Caco-2 (cell line): ENCODE measurements at regions not wholly inside any gene's neighbourhood (a gene's known extent, or its start where the extent isn't known, plus 50 kb on each side); places are given as distances from the start of the nearest gene placed in this dataset.

Experiments
- BruUV-seq: library from RNA; stranded (reverse); fragments of 400-500 nt; replicated peaks from 2 replicates; lab custom pipeline; 2021; lab: Mats Ljungman, UMichigan
- CTCF ChIA-PET: fragments of 300-600 bp; sonication (Branson Sonifier 250); formaldehyde crosslinking; loops from one replicate; lab custom pipeline; 2022; ENCODE audit warnings: antibody characterized with exemption; lab: Charles Lee
- POLR2A ChIA-PET: fragments of 300-600 bp; sonication (Branson Sonifier 250); formaldehyde crosslinking; loops from one replicate; lab custom pipeline; 2022; ENCODE audit warnings: antibody characterized with exemption; lab: Charles Lee
- DNase-seq, 2 experiments: peaks; one replicate each; pipeline versions ENCODE4 v3.0.0 to v3.0.0-alpha.2; 2020 to 2022
- H3K27me3 ChIP-seq: replicated peaks from 2 replicates; pipeline ENCODE4 v1.6.0; 2011; ENCODE audit warnings: low read length; ENCODE audit not compliant: control insufficient read depth, insufficient read depth
- H3K36me3 ChIP-seq: 2 replicates; pipeline ENCODE4 v1.5.1; 2011; ENCODE audit warnings: low read length; ENCODE audit not compliant: control insufficient read depth, insufficient read depth
- H3K4me1 ChIP-seq: fragments of 250-450 bp; sonication (Bioruptor Pico); 2 replicates; pipeline ENCODE4 v1.5.1; 2020; ENCODE audit warnings: mild to moderate bottlenecking
- H3K4me3 ChIP-seq: 2 replicates; pipeline ENCODE4 v1.5.1; 2011; ENCODE audit warnings: low read depth, mild to moderate bottlenecking, control low read depth, low read length
- H3K9me3 ChIP-seq: fragments of 250-450 bp; sonication (Bioruptor Pico); 2 replicates; pipeline ENCODE4 v1.5.1; 2020; ENCODE audit warnings: mild to moderate bottlenecking, moderate library complexity
- H3K27ac Mint-ChIP-seq: one replicate; pipeline ENCODE4 v1.8.0; 2022; ENCODE audit warnings: mixed read lengths; ENCODE audit not compliant: unreplicated experiment
- H3K27me3 Mint-ChIP-seq: one replicate; pipeline ENCODE4 v1.8.0; 2022; ENCODE audit warnings: mixed read lengths; ENCODE audit not compliant: insufficient read depth, unreplicated experiment
- H3K36me3 Mint-ChIP-seq: one replicate; pipeline ENCODE4 v1.8.0; 2022; ENCODE audit warnings: mild to moderate bottlenecking, mixed read lengths; ENCODE audit not compliant: insufficient read depth, unreplicated experiment
- H3K4me1 Mint-ChIP-seq: one replicate; pipeline ENCODE4 v1.8.0; 2022; ENCODE audit warnings: low read depth, mixed read lengths; ENCODE audit not compliant: unreplicated experiment
- H3K4me3 Mint-ChIP-seq: one replicate; pipeline ENCODE4 v1.8.0; 2022; ENCODE audit warnings: mild to moderate bottlenecking, moderate library complexity, mixed read lengths; ENCODE audit not compliant: unreplicated experiment
- H3K9me3 Mint-ChIP-seq: one replicate; pipeline ENCODE4 v1.8.0; 2022; ENCODE audit warnings: mixed read lengths; ENCODE audit not compliant: unreplicated experiment
- CTCF ChIP-seq, 2 experiments: fragments of 200-600 bp in 1 of 2; IDR thresholded peaks; 1 replicate in 1 of 2; 2 replicates in 1 of 2; pipeline versions ENCODE4 v1.5.1 to v1.8.0; 2011 to 2022; ENCODE audit warnings: antibody characterized with exemption in 1 of 2, control low read depth in 1 of 2, inconsistent platforms in 1 of 2, low read depth in 1 of 2, low read length in 1 of 2, mild to moderate bottlenecking in 1 of 2, moderate library complexity in 1 of 2; ENCODE audit not compliant: insufficient read depth in 1 of 2, severe bottlenecking in 1 of 2, unreplicated experiment in 1 of 2
- intact Hi-C: fragments of 100-400 bp; cut with micrococcal nuclease; formaldehyde crosslinking; loops from one replicate; pipeline ENCODE4 v1.10.0; 2022; ENCODE audit not compliant: unreplicated experiment

- CTCF ChIA-PET: no interaction called here
- no peak overlapping the region for H3K4me3 ChIP-seq
- Mint-ChIP-seq H3K36me3 (no peaks in the 10 kb centered on the region), H3K9me3 (no peaks in the 10 kb centered on the region), H3K27ac (no peak overlapping the region), H3K27me3 (peaks cover 9% of the 10 kb centered on the region), H3K4me1 (no peaks in the 10 kb centered on the region), H3K4me3 (no peak overlapping the region)
- TF ChIP-seq CTCF (IDR thresholded peaks at IDR 0.05; ENCODE audit: insufficient read depth in 1 of 2, low read depth in 1 of 2, low read length in 1 of 2, severe bottlenecking in 1 of 2, unreplicated experiment in 1 of 2): no peak
- H3K27me3 ChIP-seq: no peaks in the 10 kb centered on the region
- intact Hi-C loops: no loop called here
- no TSS peak for BruUV-seq
- POLR2A ChIA-PET: no interaction called here
- H3K4me1 ChIP-seq: no peaks in the 10 kb centered on the region
- DNase-seq: no peak
- no peaks in the 10 kb centered on the region for H3K9me3 ChIP-seq
- no peaks in the 10 kb centered on the region for H3K36me3 ChIP-seq
Observed at GRCh38 chr1:14500041-14500440, 98.4 kb upstream of the KAZN start.

DNA sequence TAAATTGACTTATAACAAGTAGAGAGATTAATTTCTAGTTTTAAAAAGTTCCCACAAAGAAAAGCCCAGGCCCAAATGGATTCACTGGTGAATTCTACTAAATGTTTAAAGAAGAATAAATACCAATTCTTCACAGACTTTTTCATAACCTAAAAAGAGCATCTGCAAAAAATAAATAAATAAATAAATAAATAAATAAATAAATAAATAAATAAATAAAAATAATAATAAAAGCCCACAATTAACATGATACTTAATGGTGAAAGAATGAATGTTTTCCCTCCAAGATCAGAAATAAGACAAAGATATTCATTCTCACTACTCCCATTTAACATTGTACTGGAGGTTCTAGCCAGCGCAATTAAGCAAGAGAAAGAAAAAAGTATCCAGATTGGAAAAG, 97.6 kb upstream of the KAZN start:
- H3K27ac Mint-ChIP-seq: no peak overlapping the region
- no peaks in the 10 kb centered on the region for H3K36me3 ChIP-seq
- no peaks in the 10 kb centered on the region for H3K9me3 Mint-ChIP-seq
- no peak overlapping the region for H3K4me3 Mint-ChIP-seq
- ChIA-PET CTCF (no interaction called here), POLR2A (no interaction called here)
- no peaks in the 10 kb centered on the region for H3K9me3 ChIP-seq
- intact Hi-C loops: no loop called here
- H3K4me1 Mint-ChIP-seq: no peaks in the 10 kb centered on the region
- no peaks in the 10 kb centered on the region for H3K36me3 Mint-ChIP-seq
- TF ChIP-seq CTCF (IDR thresholded peaks at IDR 0.05; ENCODE audit: insufficient read depth in 1 of 2, low read depth in 1 of 2, low read length in 1 of 2, severe bottlenecking in 1 of 2, unreplicated experiment in 1 of 2): no peak
- H3K4me1 ChIP-seq: no peaks in the 10 kb centered on the region
- BruUV-seq: no TSS peak
- H3K27me3 Mint-ChIP-seq: peaks cover 9% of the 10 kb centered on the region
- no peak overlapping the region for H3K4me3 ChIP-seq
- DNase-seq: no peak
- no peaks in the 10 kb centered on the region for H3K27me3 ChIP-seq

- Mint-ChIP-seq H3K36me3 (no peaks in the 10 kb centered on the region), H3K4me1 (no peaks in the 10 kb centered on the region), H3K27ac (no peak overlapping the region), H3K4me3 (no peak overlapping the region), H3K9me3 (no peaks in the 10 kb centered on the region), H3K27me3 (peaks cover 5% of the 10 kb centered on the region)
- TF ChIP-seq CTCF (IDR thresholded peaks at IDR 0.05; ENCODE audit: insufficient read depth in 1 of 2, low read depth in 1 of 2, low read length in 1 of 2, severe bottlenecking in 1 of 2, unreplicated experiment in 1 of 2): no peak
- no peaks in the 10 kb centered on the region for H3K4me1 ChIP-seq
- ChIA-PET CTCF (no interaction called here), POLR2A (no interaction called here)
- no peaks in the 10 kb centered on the region for H3K9me3 ChIP-seq
- no peak for DNase-seq
- H3K4me3 ChIP-seq: no peak overlapping the region
- no peaks in the 10 kb centered on the region for H3K36me3 ChIP-seq
- no peaks in the 10 kb centered on the region for H3K27me3 ChIP-seq
- no TSS peak for BruUV-seq
- intact Hi-C loops: no loop called here
Observed at GRCh38 chr1:14504517-14504916, 94.0 kb upstream of the KAZN start.
